GM18502 (cell line): ENCODE measurements at regions not wholly inside any gene's neighbourhood (a gene's known extent, or its start where the extent isn't known, plus 50 kb on each side); places are given as distances from the start of the nearest gene placed in this dataset.
"Not testable (repeated sequence)": the region's sequence is repeated elsewhere in the genome, so short reads cannot be mapped to it uniquely, and the experiment has no call there.

ENCODE experiments used
- ATAC-seq: cut with Tn5 transposase; IDR thresholded peaks from one replicate; pipeline ENCODE4 v1.9.1; 2021; ENCODE audit warnings: mild to moderate bottlenecking; ENCODE audit not compliant: unreplicated experiment, poor library complexity

DNA sequence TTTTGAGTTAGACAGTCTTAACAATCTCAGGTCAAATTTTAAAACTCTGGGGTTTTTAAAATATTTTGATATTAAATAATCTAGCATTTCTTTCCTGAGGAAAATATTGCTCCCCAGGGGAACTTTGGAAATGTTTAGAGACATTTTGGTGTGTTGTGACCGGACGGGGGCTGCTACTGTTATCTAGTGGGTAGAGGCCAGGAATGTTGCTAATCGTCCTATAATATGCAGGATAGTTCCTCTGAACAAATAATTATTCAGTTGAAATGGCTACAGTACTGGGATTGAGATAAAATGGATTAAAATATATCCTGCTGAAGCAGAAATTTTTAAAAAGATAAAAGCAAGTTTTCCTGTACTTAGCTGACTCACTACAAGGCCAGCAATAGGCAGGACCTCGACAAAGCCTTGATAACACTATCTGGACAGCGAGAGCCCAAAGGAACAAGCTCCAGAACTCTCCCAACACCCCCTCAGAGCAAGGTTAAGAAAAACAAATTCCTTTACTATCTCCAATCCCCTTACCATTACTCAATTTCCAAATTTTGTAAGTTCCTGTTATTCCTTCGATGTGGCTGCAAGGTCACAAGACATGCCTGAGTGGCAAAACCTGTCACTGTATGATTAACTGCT, 1407.4 kb downstream of the SUCLG1 start:
- ATAC-seq: no peak

DNA sequence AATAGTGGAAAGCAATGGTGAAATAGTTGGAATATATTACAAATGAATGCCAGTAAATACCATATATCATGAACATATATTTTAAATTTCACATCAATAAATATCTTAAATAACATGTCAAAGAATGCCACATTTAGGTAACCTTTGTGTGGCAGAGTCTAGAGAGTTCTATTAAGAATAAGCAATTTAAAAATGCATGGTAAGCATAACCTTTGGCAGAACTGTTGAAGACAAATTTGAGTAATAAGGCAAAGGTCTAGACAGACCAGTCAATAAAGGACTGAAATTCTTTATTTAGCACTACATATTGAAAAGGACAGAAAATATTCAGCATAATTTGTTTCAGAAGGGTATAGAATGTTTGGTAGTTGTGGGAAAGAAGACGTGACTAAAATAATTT, 1417.0 kb downstream of the SUCLG1 start:
- no peak for ATAC-seq

DNA sequence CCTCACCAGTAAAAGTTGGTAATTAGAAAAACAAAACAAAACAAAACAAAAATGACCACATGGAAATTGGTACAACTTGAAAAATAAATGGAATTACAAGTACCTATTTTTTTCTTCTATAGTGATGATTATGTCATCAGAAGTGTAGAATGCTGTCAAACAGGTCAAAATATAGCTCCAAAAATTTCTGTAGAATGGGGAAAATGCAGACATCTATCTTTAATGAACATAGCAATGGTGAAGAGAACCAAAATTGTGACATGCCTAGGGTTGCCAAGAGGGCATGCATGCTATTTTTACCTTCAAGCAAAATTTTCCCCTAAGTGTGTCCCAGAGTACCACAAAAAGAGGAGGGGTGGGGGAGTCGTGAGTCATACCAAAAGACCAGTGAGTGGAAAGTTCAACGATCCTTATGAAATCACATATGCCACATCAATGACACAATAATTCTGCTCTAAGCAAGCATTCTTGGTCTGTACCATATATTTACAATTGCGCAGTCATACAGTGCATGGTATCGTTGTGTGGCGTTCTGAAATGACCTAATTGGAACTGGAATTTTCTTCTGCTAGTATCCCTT, 1436.4 kb downstream of the SUCLG1 start:
- ATAC-seq: no peak

DNA sequence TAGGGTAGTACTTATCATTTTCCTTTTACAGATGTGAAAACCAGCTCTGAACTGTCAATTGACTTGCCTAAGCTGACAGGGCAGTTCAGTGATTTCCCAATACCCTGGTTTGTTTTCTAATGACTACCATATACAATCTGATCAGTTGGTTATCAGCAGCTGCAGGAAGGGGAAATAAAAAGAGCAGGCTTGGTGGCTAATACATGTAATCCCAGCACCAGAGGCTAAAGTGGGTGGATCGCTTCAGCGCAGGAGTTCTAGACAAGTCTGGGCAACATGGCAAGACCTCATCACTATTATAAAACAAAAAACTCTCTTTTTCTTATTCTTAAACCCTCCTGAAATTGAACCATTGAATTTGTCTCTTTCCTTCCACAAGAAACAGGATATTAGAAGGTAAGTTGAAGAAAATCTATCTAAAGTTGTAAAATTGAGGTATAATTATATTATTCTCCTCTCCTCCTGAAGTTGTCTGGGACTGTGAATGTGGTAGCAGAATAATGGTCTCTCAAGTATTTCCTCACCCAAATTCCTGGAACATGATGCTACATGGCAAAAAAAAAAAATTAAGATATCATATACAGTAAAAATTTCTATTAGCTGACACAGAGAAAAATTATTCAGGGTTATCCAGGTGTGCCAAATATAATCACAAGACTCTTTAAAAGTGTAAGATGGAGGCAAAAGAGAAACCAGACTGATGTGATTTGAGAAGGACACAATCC, 1441.6 kb downstream of the SUCLG1 start:
- no peak for ATAC-seq

DNA sequence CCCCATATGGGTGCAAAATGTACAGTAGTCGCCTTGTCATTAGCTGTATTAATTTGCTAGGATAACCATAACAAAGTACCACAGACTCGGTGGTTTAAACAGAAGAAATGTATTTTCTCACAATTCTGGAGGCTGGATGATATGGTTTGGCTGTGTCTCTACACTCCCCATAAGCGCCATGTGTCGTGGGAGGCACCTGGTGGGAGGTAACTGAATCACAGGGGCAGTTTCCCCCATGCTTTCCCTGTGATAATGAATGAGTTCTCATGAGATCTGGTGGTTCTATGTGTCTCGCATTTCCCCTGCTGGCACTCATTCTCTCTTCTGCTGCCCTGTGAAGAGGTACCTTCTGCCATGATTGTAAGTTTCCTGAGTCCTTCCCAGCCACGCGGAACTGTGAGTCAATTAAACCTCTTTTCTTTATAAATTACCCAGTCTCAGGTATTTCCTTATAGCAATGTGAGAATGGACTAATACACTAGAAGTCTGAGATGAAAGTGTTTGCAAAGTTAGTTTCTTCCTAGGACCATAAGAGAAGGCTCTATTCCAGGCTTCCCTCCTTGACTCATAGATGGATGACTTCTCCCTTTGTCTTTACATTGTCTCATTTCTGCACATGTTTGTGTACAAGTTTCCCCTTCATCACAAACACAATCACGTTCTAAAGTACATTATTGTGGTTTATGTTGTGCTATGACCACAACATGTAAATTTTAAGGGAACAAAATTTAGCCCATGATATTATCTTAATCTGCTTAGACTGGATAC, 1442.6 kb downstream of the SUCLG1 start:
- ATAC-seq: no peak

DNA sequence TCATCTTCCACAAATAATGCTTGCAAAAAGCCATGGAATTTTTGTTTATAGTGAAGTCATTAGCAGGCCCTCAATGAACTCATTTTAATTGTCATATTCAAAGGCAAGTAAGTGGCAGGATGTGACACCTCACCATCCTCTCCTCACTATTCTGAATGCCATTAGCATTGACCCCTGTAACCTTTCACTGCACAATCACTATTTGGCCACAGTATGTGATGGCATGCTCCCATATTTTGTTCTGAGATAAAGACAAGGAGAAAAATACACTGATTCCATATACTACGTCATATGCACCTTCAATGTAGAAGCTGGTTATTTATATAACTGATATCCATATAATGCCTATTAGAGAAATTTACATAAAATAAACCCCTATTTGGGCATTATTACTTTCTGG, 1443.2 kb downstream of the SUCLG1 start:
- ATAC-seq: no peak

DNA sequence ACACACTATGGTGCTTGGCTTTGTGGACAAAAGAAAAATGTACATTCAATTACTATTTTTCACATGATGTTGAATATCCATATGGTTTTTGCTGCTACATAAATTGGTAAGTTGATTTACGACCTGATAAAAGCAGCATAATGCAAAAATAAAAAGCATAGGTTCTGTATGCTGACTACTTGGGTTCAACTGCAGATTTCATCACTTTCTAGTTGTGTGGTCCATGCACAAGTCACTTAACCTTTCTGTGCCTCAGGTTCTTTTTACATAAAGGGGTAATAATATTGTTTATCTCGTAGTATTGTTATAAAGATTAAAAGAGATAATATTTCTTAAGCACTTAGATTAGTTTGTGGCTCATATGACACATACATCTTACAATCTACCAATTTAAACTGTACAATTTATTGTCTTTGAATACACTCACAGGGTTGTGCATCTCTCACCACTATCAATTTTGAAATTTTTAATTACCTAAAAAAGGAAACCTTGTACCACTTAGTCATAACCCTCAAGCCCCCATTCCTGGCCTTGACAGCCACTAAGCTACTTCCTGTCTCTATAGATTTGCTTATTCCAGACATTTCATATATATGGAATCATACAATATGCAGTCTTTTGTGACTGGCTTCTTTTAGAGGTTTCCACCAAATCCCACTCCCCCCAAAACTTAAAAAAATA, 1443.9 kb downstream of the SUCLG1 start:
- no peak for ATAC-seq

DNA sequence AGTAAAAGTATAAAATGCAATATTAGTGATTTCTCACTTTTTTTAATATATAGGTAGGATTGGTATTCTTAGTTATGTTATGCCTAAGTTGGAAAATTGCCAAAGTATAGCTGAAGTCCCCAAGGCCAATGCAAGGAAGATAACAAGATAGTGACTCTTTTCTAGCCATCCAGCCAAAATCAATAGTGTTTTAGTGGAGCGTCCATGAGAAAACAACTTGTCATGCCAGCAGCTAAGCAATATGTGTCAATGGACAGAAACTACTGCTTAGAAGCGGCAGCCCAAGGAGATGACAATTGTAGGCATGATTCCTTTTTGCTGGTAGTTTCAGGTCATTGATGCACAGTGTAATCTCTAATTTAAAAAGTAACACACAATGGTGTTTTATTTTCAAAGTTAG, 1444.6 kb downstream of the SUCLG1 start:
- ATAC-seq: no peak

DNA sequence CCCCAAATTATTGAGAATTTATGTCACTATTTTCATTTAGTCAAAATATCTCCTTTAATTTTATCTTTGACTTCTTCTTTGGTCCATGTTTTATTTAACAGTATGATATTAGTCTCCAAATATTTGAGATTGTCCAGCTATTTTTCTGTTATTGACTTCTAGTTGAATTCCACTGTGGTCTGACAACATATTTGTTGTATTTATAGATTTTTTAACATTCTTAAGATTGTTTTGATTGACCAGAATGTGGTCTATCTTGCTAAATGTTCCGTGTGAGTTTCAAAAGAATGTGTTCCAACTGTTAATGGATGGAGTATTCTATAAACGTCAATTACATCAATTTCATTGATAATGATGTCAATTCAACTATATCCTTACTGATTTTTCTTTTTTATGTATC, 1452.1 kb downstream of the SUCLG1 start:
- no peak for ATAC-seq

DNA sequence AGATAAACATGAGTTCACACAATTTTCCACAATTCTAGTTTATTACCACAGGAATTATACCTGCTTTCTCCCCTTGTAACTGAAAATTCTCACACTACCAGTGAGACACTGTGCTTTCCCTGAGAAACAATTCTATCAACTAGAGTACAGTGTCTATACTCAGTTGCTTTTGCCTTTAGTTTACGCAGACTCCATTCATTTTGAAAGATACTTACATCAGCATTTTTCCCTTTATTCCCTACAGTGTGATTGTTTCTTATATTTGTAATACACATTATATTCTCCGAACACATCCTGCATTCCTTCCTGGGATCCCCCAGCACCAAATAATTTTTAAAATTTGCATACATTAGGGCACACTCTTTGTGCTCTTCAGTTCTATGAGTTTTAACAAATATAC, 1455.5 kb downstream of the SUCLG1 start:
- ATAC-seq: no peak

DNA sequence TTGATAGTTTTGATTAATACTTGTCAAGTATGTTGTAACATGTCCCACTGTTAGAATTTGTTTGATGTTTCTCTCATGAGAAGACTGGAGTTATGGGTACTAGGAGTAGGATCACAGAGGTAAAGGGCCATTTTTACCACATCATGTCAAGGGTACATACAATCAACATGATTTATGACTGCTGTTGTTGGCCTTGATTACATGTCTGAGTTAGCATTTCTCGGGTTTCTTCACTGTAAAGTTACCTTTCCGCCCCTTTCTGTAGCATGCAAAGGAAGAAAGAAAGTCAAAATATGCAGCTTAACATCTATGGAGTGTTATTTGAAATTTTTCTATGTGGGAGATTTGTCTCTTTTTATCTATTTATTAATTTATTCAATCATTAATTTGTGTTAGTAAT, 1456.4 kb downstream of the SUCLG1 start:
- no peak for ATAC-seq

DNA sequence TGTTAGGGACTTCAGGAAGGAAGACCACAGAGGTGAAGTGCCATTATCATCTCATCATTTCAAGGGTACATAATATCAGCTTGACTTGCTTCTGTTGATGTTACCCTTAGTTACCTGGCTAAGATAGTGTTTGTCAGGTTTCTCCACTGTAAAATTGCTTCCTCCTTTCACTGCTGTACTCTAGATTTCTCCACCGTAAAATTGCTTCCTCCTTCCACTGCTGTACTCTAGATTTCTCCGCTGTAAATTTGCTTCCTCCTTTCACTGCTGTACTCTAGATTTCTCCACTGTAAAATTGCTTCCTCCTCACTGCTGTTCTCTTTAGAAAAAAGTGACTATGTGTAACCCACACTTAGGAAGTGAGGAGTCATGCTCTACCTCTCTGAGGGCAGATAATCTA, 1460.3 kb downstream of the SUCLG1 start:
- ATAC-seq: no peak

DNA sequence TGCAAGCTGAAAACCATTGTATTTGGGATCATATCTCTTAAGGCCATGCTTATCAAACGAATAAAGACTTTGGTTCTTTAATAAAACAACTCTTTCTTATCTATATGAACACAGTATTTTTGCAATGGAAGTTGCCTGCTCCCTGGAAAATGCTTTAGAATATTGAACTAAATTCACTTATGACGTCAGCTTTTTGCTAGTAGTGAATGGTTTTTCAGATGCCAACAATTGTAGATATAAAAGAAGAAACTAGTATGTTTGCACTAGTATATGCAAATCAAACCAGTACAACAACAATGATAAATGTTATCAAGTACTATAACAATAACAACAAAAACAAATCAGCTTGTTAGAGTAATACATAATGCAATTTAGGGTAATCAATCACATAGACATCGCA, 1462.9 kb downstream of the SUCLG1 start:
- ATAC-seq: no peak

DNA sequence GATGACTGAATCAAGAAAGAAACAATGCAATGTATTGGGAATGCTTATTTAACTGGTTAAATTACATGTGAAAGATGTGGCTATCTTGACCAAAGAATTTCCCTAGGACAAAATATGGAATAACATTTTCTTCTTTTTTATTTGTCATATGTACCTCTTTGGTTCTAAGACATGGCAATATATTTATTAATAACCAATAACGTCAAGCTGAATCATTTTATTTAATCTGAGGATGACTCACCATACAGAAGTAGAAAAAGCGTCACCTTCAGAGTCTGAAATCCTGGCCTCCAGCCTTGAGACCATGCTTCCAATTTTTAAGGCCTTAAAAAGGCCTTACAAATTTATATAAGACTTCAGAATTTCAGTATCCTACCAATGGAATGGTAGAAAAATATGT, 1464.9 kb downstream of the SUCLG1 start:
- no peak for ATAC-seq

DNA sequence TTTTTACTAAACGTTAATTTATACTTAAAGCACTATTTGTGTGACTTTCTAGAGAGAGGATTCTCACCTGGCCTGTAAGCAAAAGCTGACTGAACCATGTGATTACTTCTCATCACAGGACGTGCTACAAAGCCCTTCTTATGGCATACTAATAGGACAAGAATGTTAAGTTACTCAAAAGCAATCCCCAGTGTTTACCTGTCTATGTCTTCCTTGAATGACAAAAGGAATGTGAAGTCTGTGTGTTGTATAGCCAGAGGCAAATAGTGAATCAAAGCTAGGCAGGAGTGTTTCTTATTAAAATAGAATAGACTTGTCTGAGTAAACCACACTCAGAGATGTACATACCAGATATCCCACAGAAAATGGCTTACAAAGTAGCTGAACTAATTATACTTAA, 1465.5 kb downstream of the SUCLG1 start:
- no peak for ATAC-seq

DNA sequence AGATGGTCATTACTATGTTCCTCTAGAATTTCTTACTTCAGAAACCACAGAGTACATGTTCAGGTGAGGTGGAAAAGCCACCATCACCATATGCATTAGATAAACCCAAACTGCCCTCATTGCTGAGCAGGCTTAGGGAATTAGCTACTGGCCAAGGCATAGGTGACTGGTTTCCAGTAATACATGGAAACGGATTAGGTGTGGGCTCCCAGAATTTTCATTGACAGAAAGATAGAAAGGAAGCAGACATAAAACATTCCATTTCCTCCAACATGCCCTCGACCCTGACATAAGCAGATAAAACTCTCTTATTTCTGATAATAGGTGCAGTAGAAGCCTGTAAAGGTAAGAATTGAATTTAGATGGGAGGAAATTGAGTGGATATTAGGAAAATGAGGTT, 1466.1 kb downstream of the SUCLG1 start:
- no peak for ATAC-seq

DNA sequence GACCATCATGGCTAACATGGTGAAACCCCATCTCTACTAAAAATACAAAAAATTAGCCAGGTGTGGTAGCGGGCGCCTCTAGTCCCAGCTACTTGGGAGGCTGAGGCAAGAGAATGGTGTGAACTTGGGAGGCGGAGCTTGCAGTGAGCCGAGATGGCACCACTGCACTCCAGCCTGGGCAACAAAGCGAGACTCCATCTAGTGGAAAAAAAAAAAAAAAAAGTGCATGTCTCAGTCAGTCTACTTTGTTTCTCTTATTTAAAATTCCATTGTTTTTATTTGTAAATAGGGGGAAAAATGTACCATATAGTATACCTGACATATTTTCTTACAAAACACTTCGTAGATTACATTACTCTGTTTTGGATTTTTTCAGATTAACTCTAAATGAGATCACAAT, 1471.4 kb downstream of the SUCLG1 start:
- ATAC-seq: not testable (repeated sequence)

DNA sequence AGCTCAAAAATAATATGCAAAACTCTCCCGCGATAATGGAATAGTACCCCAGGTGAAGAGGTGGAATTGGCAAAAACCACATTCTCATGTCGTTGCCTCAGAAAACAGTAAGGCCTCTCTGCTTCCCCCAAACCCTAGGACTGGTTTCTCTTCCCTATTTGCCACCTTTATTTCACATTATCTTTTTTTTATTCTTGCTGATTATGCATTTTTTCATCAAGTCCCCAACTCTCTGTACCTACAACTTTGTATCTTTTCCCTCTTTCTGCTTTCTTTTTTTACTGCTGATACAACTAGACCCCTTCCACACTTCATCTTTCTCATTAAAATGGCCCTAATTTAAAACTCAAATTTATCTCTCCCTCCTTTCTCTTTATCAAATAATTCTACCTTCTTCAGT, 1472.2 kb downstream of the SUCLG1 start:
- ATAC-seq: no peak

DNA sequence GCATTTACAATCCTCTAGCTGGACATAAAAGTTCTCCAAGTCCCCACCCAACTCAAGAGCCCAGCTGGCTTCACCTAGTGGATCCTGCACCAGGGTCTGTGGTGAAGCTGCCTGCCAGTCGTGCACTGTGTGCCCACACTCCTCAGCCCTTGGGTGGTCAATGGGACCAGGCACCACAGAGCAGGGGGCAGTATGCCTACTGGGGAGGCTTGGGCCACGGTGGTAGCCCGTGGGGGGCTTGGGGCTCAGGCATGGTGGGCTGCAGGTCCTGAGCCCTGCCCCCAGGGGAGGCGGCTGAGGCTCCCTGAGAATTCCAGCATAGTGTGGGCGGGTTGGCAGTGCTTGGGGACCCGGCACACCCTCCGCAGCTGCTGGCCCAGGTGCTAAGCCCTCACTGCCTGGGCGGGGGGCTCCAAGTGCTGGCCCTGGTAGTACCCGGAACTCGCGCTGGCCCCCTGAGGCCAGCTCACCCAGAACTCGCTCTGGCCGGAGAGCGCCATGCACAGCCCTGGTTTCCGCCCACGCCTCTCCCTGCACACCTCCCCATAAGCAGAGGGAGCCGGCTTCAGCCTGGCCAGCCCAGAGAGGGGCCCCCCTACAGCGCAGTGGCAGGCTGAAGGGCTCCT, 1473.4 kb downstream of the SUCLG1 start:
- ATAC-seq: no peak

DNA sequence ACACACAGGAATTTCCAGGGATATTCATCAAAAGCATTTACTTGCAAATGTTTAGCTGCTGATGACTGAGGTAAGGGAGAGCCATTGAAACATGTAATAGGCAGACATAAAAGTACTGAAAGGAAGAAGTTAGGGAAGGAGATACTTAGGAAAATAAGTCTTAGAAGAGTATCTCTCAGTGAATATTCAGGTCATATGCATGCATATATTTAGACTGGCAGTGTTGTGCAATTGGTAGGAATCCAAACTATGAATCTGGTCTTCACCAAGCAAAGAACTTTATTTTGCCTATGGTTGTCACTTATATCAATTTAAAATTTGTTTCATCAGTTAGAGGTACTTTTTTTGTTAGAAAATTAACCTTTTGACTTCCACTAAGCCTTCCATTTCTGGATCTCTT, 1490.7 kb downstream of the SUCLG1 start:
- no peak for ATAC-seq
